Stromal cell of bone marrow (primary cell): ENCODE measurements at regions not wholly inside any gene's neighbourhood (a gene's known extent, or its start where the extent isn't known, plus 50 kb on each side); places are given as distances from the start of the nearest gene placed in this dataset.
"Not testable (repeated sequence)": the region's sequence is repeated elsewhere in the genome, so short reads cannot be mapped to it uniquely, and the experiment has no call there.

Experiments
- DNase-seq: peaks from one replicate; pipeline ENCODE4 v3.0.0-alpha.2; 2012; ENCODE audit warnings: low read depth

GRCh38 chr9:95784318-95784717, 91.2 kb upstream of the ERCC6L2 start:
- DNase-seq, result no peak

DNA sequence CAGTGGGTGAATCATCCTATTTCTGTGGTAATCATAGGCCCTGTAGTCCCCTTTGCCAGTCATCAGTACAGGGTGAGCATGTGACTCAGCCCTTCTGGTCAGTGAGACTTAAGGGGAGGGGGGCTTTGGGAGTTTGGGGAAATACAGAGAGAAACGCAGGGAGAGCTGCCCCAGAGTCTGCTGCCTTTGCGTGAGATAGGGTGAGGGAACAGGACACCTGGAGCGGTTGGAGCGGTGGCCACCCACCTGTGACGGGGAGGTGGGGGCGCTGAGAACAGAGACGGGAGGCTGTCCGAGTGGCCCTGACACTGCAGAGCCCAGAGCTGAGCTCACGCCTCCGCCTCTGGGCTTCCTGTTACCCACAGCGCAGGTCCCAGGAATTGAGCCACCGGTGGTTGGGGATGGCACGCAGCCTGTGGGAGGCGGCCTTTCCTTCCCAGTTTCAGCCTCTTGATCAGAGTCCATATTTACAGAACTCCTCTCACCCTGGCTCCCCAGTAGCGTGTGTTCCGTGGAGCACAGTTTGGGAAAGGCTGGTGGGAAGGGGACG, 92.0 kb upstream of the ERCC6L2 start:
- peak; percentile 72 for DNase-seq

DNA sequence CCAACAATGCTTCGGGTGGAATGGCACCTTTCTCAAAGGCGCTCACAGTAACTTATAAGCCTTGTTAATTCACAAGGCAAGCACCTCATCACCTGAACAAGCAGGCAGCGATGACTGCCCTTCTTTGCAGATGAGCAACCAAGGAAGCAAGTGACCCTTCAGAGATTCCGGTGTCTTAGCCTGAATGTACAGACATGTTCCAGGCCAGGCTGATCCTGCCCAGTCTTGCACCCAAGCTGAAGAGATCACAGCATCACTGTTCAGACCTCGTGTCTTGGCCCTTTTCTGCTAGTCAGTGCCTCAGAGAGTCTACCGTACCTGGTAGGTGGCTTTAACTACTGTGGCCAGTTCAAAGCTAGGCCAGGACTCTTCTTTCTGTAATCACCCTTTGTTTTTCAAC, 94.7 kb upstream of the ERCC6L2 start:
- no peak for DNase-seq

DNA sequence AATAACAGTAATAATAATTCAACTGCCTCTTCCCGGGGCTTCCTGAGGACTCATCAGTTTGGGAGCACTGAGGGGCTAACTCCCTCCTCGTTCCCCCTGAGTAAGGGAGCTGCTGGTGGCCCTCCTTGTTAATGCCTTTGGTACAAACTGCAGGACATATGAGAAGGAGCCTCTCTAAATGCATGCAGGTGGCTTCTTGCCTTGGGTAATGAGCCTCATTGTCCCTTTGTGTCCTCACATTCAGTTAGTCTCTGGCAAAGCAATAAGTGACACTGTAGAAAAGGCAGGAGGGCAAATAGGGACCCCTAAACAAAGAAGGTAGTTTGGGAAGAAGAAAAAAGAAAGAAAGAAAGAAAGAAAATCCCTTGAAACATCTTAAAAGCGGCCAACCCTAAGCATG, 95.4 kb upstream of the ERCC6L2 start:
- no peak for DNase-seq

DNA sequence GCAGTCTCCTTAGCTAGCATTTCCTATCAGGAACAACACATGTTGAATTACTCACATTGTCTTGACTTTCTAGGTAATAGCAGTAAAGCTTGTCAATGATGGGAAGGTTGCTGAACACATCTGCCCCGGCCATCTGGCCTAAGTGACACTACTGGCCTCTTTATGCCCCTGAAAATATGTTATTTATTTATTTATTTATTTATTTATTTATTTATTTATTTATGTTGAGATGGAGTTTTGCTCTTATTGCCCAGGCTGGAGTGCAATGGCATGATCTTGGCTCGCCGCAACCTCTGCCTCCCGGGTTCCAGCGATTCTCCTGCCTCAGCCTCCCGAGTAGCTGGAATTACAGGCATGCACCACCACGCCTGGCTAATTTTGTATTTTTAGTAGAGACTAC, 95.9 kb upstream of the ERCC6L2 start:
- not testable (repeated sequence) for DNase-seq

- DNase-seq, result peak; percentile 65
These were observed 96.5 kb upstream of the ERCC6L2 start for GRCh38 chr9:95778957-95779356.

DNA sequence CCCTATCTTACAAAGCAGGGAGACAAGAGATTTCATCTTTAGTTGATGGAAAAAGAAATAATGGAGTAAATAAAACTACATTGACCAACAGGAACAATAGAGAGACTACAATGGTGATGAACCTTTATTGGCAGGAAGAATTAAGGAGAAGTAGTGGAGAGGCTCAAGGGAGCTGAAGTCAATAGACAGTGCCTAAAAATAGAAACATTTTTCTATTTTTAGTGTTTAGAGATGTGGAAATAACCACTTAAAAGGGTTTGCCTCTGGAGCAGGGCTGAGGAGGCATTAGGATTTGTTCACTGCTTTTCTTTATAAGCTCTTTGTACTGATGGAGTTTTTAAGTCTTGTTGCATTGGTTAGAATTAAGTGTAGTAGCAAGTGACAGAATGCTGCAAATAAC, 98.4 kb upstream of the ERCC6L2 start:
- DNase-seq, result no peak

DNA sequence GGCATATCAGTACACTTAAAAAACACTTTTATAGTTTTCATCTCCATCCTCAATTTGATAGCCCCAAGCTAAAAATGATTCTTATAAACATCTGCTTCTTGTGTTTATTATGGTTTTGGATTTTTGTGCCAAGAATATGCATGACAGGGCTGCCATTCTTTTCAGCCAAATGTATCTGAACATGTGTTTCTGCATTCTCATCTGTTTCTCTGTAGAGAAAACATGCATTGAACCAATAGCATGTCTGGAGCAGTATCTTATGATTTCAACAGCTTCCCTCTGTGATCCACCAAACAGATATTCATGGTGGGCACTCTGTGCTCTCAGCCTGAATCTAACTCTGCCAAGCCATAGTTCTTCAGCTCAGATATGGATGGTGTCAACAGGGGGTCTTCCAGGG, 99.3 kb upstream of the ERCC6L2 start:
- no peak for DNase-seq

DNA sequence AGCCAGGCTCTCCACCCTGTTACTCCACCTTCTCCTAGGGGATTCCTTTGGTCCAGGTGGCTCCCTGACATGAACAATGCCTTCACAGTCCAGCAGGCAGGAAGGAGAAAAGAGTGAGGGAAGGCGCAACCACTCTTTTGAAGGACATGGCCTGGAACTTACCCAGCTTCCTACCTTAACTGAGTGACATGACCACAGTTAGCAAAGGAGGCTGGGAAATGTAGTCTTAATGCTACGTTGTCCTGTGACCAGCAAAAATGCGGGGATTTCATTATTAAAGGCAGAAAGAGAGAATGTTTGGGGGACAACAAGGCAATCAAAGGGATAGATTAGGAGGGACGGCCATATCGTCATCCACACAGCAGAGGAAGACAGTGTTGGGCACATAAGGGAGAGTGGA, 100.3 kb upstream of the ERCC6L2 start:
- no peak for DNase-seq

GRCh38 chr9:95773053-95773418, 102.5 kb upstream of the ERCC6L2 start:
- DNase-seq, result peak; percentile 73

- DNase-seq, result no peak
These were observed 103.0 kb upstream of the ERCC6L2 start for GRCh38 chr9:95772320-95773052.

- DNase-seq, result no peak
These were observed 103.8 kb upstream of the ERCC6L2 start for GRCh38 chr9:95771556-95772246.

DNA sequence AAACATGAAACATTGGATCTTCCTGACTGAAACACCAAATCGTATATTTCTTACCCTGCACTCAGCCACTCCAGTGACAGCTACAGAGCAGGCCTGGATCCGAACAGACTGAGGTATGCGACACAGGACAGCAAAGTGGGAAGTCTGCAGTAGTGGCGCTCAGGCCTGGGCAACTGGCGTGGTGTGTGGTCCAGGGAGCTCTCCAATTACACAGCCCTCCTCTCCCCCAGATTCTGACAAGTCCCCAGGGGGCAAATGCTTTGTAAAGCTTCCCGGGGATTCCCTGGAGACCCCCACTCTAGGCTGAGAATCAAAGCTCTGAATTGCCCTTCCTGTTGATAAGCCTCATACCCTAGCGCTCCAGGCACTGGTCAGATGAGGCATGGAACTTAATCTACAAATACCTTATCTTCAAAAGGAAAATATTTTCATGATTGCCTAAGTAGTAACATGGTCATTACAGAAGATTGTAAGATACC, 104.8 kb upstream of the ERCC6L2 start:
- no peak for DNase-seq

- DNase-seq, result no peak
These were observed 105.5 kb upstream of the ERCC6L2 start for GRCh38 chr9:95769909-95770433.

- no peak for DNase-seq
These were observed 106.0 kb upstream of the ERCC6L2 start for GRCh38 chr9:95769473-95769872.

GRCh38 chr9:95766906-95767305, 108.6 kb upstream of the ERCC6L2 start:
- DNase-seq, result no peak

GRCh38 chr9:95764533-95765319, 110.8 kb upstream of the ERCC6L2 start:
- no peak for DNase-seq

GRCh38 chr9:95763983-95764382, 111.5 kb upstream of the ERCC6L2 start:
- no peak for DNase-seq

DNA sequence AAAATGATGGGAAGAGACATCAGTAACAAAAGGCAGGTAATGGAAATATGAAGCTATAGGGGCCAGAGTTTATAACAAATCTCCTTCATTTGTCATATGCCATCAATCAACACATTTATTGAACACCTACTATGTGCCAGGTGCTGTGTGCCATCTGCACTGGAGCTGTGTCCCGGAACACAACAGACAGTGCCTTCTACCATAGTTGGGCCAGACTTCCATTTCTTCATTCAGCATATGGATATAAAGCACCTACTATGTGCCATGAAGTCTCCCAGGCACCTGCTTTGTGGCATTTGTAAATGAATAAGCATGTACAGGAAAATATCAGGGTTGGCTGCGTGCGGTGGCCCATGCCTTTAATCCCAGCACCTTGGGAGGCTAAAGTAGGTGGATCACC, 112.5 kb upstream of the ERCC6L2 start:
- DNase-seq, result no peak

DNA sequence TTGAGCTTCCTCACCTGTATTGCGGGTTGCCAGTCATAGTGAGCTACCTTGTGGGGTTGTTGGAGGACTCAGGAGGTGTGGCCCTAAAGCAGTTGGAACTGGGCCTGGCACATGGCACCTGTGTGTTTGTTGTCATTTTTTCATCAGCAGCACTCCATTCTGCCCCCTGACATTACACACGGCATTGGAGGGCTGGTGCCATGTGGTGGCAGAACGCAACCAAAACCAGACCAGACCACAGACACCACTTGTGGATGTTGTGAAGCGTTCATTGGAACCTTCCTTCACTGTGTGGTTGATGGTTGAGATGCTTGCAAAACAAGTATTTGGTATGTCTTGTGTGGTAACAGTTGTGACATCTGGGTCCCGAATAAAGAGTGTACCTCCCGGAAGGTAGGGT, 113.2 kb upstream of the ERCC6L2 start:
- no peak for DNase-seq

DNA sequence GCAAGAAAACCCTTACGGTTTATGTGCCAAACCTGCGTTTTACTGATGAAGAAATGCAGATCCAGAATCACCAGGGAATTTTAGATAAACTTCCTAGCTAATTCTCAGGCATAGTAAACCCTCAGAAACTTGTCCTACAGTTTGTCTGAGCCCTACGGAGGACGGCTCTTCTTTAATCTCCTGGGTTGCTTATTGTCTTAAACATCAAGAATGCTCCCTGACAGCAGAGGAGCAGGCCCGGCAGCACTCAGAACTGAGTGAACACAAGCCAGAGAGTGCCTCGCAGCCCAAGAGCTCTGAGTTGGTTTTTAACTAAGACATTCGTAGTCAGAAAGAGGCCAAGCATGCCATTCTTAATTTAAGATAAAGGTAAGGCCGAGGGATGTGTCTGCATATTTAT, 114.7 kb upstream of the ERCC6L2 start:
- no peak for DNase-seq

DNA sequence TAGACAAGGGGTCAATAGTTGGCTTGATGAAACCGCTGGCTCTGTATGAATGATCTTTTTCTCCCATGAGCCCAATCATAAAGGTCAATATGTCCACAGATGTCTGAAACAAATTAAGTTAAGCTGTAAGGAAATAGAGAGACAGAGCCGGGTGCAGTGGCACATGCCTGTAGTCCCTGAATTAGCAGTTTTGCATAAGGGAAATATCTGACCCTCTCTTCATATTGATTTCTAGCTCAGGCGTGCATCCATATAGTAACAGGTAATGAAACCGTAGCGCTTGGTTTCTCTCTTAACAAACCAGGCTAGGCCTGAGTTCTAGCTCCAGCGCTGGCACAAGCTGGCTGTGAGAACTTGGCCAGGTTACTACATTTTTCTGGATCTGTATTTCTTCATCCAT, 118.1 kb upstream of the ERCC6L2 start:
- DNase-seq, result no peak
